ENCODE measurements at regions not wholly inside any gene's neighbourhood (a gene's known extent, or its start where the extent isn't known, plus 50 kb on each side); places are given as distances from the start of the nearest gene placed in this dataset.

- no peak overlapping the region for H2AFZ ChIP-seq (ENCODE audit: low read depth)
- no peak overlapping the region for H3K9ac ChIP-seq
- no peaks in the 10 kb centered on the region for H4K20me1 ChIP-seq (ENCODE audit: insufficient read depth)
- TF ChIP-seq, protein P1, sequence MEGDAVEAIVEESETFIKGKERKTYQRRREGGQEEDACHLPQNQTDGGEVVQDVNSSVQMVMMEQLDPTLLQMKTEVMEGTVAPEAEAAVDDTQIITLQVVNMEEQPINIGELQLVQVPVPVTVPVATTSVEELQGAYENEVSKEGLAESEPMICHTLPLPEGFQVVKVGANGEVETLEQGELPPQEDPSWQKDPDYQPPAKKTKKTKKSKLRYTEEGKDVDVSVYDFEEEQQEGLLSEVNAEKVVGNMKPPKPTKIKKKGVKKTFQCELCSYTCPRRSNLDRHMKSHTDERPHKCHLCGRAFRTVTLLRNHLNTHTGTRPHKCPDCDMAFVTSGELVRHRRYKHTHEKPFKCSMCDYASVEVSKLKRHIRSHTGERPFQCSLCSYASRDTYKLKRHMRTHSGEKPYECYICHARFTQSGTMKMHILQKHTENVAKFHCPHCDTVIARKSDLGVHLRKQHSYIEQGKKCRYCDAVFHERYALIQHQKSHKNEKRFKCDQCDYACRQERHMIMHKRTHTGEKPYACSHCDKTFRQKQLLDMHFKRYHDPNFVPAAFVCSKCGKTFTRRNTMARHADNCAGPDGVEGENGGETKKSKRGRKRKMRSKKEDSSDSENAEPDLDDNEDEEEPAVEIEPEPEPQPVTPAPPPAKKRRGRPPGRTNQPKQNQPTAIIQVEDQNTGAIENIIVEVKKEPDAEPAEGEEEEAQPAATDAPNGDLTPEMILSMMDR (conservative IDR thresholded peaks at IDR 0.05; ENCODE audit: low read depth, low read length) = no peak
- H3K4me2 ChIP-seq = no peak overlapping the region
- H3K27me3 ChIP-seq (ENCODE audit: insufficient read depth, low read depth) = no peaks in the 10 kb centered on the region
- no peak overlapping the region for H3K27ac ChIP-seq
- no peak overlapping the region for H3K4me3 ChIP-seq (IDR thresholded peaks at IDR 0.05; ENCODE audit: insufficient read depth, low read depth, low read length)
- no peaks in the 10 kb centered on the region for H3K79me2 ChIP-seq (ENCODE audit: insufficient read depth, low read depth)
- H3K36me3 ChIP-seq (ENCODE audit: insufficient read depth) = no peaks in the 10 kb centered on the region
- H3K4me1 ChIP-seq (ENCODE audit: low read depth, poor library complexity, severe bottlenecking) = peaks cover 16% of the 10 kb centered on the region
Measured at GRCh38 chr2:222802514-222803196, 58.2 kb upstream of the ACSL3 start.

- Histone ChIP-seq H3K27ac (no peak overlapping the region), H3K4me2 (no peak overlapping the region), H4K20me1 (ENCODE audit: insufficient read depth) (no peaks in the 10 kb centered on the region), H3K9ac (no peak overlapping the region), H2AFZ (ENCODE audit: low read depth) (no peak overlapping the region), H3K36me3 (ENCODE audit: insufficient read depth) (no peaks in the 10 kb centered on the region), H3K4me1 (ENCODE audit: low read depth, poor library complexity, severe bottlenecking) (peaks cover 16% of the 10 kb centered on the region), H3K27me3 (ENCODE audit: insufficient read depth, low read depth) (no peaks in the 10 kb centered on the region), H3K79me2 (ENCODE audit: insufficient read depth, low read depth) (no peaks in the 10 kb centered on the region), H3K4me3 (IDR thresholded peaks at IDR 0.05; ENCODE audit: insufficient read depth, low read depth, low read length) (no peak overlapping the region)
- TF ChIP-seq, protein P1 (conservative IDR thresholded peaks at IDR 0.05; ENCODE audit: low read depth, low read length) = no peak
Measured at GRCh38 chr2:222804351-222804750, 56.5 kb upstream of the ACSL3 start.

GRCh38 chr2:222805591-222806304 is 55.1 kb upstream of the ACSL3 start:
- Histone ChIP-seq H2AFZ (ENCODE audit: low read depth) (no peak overlapping the region), H3K27me3 (ENCODE audit: insufficient read depth, low read depth) (no peaks in the 10 kb centered on the region), H3K79me2 (ENCODE audit: insufficient read depth, low read depth) (no peaks in the 10 kb centered on the region), H3K4me2 (peak overlapping the region; percentile 23; the same call in 1 of the 2 replicates), H4K20me1 (ENCODE audit: insufficient read depth) (no peaks in the 10 kb centered on the region), H3K9ac (no peak overlapping the region), H3K27ac (no peak overlapping the region), H3K4me3 (IDR thresholded peaks at IDR 0.05; ENCODE audit: insufficient read depth, low read depth, low read length) (no peak overlapping the region), H3K4me1 (ENCODE audit: low read depth, poor library complexity, severe bottlenecking) (peaks cover 16% of the 10 kb centered on the region), H3K36me3 (ENCODE audit: insufficient read depth) (no peaks in the 10 kb centered on the region)
- TF ChIP-seq, protein P1 (conservative IDR thresholded peaks at IDR 0.05; ENCODE audit: low read depth, low read length) = no peak

DNA sequence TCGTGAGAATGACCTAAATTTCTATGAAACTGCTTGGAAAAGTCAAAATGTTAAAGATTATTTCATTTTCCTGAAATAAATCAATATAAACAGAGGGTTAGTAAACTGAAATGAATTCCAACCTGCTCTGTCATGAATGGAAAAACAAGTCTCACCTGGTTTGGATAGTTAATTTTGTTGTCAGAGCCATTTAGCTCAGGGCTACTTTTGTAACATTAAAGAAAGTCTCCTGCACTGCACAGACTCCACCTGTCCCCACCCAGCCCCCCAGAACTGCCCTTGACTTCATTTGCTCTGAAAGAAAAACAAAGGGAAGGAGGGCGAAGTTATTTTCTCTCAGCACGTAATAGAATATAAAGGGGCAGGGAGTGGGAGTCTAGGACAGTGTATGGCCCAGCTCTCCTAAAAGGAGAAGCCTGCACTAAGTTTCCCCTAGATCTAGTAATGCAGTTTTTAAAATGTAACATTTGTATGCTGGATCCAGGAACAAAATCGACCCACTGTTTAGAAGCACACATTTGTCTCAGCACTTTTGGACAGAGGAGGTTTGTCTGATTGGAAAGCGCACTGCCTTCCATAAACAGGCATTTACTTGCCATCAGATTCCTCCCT is 54.2 kb upstream of the ACSL3 start:
- Histone ChIP-seq H3K27me3 (ENCODE audit: insufficient read depth, low read depth) (no peaks in the 10 kb centered on the region), H3K4me1 (ENCODE audit: low read depth, poor library complexity, severe bottlenecking) (peaks cover 16% of the 10 kb centered on the region), H3K27ac (no peak overlapping the region), H2AFZ (ENCODE audit: low read depth) (no peak overlapping the region), H3K9ac (no peak overlapping the region), H3K4me2 (peak overlapping the region; percentile 23; the same call in 1 of the 2 replicates), H3K4me3 (IDR thresholded peaks at IDR 0.05; ENCODE audit: insufficient read depth, low read depth, low read length) (no peak overlapping the region), H4K20me1 (ENCODE audit: insufficient read depth) (no peaks in the 10 kb centered on the region), H3K79me2 (ENCODE audit: insufficient read depth, low read depth) (no peaks in the 10 kb centered on the region), H3K36me3 (ENCODE audit: insufficient read depth) (no peaks in the 10 kb centered on the region)
- TF ChIP-seq, protein P1 (conservative IDR thresholded peaks at IDR 0.05; ENCODE audit: low read depth, low read length) = no peak
